HG03060 (cell line): ENCODE measurements at regions not wholly inside any gene's neighbourhood (a gene's known extent, or its start where the extent isn't known, plus 50 kb on each side); places are given as distances from the start of the nearest gene placed in this dataset.
A peak's percentile ranks its signal among the peaks of the same experiment; 100 is the strongest.
"Not testable (repeated sequence)": the region's sequence is repeated elsewhere in the genome, so short reads cannot be mapped to it uniquely, and the experiment has no call there.

Source experiments
- ATAC-seq: cut with Tn5 transposase; IDR thresholded peaks from one replicate; pipeline ENCODE4 v1.9.1; 2021; ENCODE audit warnings: low read depth, moderate number of reproducible peaks; ENCODE audit not compliant: unreplicated experiment

- no peak for ATAC-seq
Measured at GRCh38 chr10:91080776-91081175, 139.7 kb upstream of the PCGF5 start.

- no peak for ATAC-seq
Measured at GRCh38 chr10:91082447-91082846, 138.0 kb upstream of the PCGF5 start.

GRCh38 chr10:91088300-91089140 is 131.9 kb upstream of the PCGF5 start:
- ATAC-seq = no peak

GRCh38 chr10:91090761-91091529 is 129.5 kb upstream of the PCGF5 start:
- no peak for ATAC-seq

GRCh38 chr10:91091780-91092179 is 128.7 kb upstream of the PCGF5 start:
- ATAC-seq = no peak

GRCh38 chr10:91096274-91096673 is 124.2 kb upstream of the PCGF5 start:
- no peak for ATAC-seq

- ATAC-seq = no peak
Measured at GRCh38 chr10:91097313-91097712, 123.2 kb upstream of the PCGF5 start.

- ATAC-seq = not testable (repeated sequence)
Measured at GRCh38 chr10:91098021-91098420, 122.4 kb upstream of the PCGF5 start.

GRCh38 chr10:91103384-91104192 is 116.9 kb upstream of the PCGF5 start:
- peak; percentile 58 for ATAC-seq

- no peak for ATAC-seq
Measured at GRCh38 chr10:91104193-91105041, 116.0 kb upstream of the PCGF5 start.

GRCh38 chr10:91105269-91105668 is 115.2 kb upstream of the PCGF5 start:
- no peak for ATAC-seq

GRCh38 chr10:91108820-91109219 is 111.6 kb upstream of the PCGF5 start:
- ATAC-seq = no peak

GRCh38 chr10:91111060-91111459 is 109.4 kb upstream of the PCGF5 start:
- ATAC-seq = no peak

GRCh38 chr10:91115618-91116390 is 104.7 kb upstream of the PCGF5 start:
- ATAC-seq = no peak

- no peak for ATAC-seq
Measured at GRCh38 chr10:91117505-91117904, 103.0 kb upstream of the PCGF5 start.

- ATAC-seq = no peak
Measured at GRCh38 chr10:91120348-91120747, 100.1 kb upstream of the PCGF5 start.

- ATAC-seq = no peak
Measured at GRCh38 chr10:91123261-91123660, 97.2 kb upstream of the PCGF5 start.

- no peak for ATAC-seq
Measured at GRCh38 chr10:91124016-91124415, 96.4 kb upstream of the PCGF5 start.

GRCh38 chr10:91126471-91126870 is 94.0 kb upstream of the PCGF5 start:
- ATAC-seq = no peak
